ENCODE measurements at regions not wholly inside any gene's neighbourhood (a gene's known extent, or its start where the extent isn't known, plus 50 kb on each side); places are given as distances from the start of the nearest gene placed in this dataset.
"Not testable (repeated sequence)": the region's sequence is repeated elsewhere in the genome, so short reads cannot be mapped to it uniquely, and the experiment has no call there.

- DNase-seq (ENCODE audit: low read depth, low spot score), result no peak
These were observed 162.5 kb downstream of the SOX3 start for GRCh38 chrX:140342410-140342809.

DNA sequence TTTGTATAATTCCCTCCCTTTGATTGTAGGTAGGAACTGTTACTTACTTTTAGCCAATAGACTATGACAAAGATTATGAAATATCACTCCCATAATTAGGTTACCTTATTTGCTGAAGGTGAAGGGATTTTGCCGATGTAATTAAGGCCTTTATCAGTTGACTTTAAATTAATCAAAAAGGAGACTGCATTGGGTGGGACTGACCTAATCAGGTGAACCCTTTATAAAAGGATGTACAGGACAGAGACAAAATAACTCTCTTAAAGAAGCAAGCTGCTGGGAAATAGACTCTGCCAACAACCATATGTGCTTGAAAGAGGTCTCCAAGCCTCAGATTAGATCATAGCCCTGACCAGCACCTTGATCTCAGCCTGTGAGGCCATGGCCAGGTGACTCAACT is 167.6 kb downstream of the SOX3 start:
- no peak for DNase-seq (ENCODE audit: low read depth, low spot score)

DNA sequence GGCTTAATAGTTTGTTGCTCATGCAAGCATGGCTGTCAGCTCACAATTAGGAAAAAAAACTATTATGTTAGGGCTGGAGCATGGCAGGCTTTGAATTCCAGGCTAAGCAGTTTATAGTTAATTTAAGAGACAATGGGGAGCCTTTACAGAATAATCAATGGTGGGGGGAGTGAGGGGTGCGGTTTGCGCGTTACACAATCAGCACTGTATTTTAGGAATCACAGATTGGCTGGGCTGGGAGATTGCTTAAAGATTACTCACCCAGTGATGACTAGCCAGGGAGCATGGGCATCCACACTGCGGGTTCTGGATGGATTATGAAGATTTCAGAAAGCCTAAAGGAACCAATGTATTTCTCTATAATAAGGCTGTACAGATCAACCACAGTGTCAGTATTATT is 186.6 kb downstream of the SOX3 start:
- peak; percentile 81 for DNase-seq (ENCODE audit: low read depth, low spot score)

DNA sequence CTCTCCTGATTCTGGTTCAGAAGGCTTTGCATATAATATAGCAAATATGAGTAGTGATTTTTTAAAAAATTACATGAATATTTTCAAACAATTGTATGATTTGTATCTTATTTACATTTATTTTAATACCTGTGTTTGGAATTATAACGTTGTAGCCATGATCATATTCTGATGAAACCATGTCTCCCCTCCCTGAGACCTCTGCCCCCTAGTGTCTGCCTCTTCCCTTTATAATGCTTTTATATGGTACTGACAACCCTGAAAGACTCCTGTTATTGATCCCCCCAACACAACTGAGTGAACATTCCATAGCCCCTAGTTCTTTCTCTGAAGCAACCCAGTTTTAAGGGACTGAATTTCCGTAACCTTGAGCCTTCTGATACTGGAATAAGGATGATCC is 187.4 kb downstream of the SOX3 start:
- DNase-seq (ENCODE audit: low read depth, low spot score), result no peak

- peak; percentile 70 for DNase-seq (ENCODE audit: low read depth, low spot score)
These were observed 205.7 kb downstream of the SOX3 start for GRCh38 chrX:140298960-140299825.

DNA sequence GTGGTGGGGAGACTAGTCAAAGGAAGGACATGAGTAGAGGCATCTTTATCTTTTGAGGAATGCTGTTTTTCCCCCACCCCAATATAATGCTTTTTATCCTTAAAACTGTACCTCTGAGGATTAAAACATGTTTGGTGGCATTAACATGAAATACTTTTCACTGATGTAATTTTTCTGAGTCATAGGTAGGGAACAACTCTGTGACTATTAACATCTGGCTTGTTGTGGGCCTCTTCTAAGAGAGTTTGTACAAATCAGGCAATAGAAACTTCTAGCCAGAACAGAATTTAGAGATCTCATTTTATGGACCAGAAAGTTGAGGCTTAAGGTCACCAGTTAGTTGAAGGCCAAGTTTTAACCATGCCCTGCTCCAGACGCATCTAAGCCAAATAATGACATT is 207.6 kb downstream of the SOX3 start:
- no peak for DNase-seq (ENCODE audit: low read depth, low spot score)

- no peak for DNase-seq (ENCODE audit: low read depth, low spot score)
These were observed 211.9 kb downstream of the SOX3 start for GRCh38 chrX:140292961-140293360.

DNA sequence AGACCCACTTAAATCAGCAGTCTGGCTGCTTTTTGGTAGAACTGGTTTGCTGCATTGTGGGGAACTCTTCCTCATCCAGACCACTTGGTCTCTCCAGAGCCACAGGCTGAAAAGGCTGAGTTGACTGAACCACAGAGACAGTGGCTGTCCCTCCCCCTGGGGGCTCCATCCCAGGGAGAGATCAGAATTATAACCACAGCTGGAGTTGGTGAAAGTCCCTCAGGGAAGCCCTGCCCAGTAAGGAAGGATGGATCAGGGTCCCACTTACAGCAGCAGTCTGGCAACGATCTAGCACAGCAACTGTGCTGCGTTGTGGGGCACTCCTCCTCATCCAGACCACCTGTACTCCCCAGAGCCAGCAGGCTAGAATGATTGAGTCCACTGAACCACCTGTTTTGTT is 212.7 kb downstream of the SOX3 start:
- DNase-seq (ENCODE audit: low read depth, low spot score), result no peak

GRCh38 chrX:140274811-140275525 is 229.9 kb downstream of the SOX3 start:
- DNase-seq (ENCODE audit: low read depth, low spot score), result peak; percentile 86

DNA sequence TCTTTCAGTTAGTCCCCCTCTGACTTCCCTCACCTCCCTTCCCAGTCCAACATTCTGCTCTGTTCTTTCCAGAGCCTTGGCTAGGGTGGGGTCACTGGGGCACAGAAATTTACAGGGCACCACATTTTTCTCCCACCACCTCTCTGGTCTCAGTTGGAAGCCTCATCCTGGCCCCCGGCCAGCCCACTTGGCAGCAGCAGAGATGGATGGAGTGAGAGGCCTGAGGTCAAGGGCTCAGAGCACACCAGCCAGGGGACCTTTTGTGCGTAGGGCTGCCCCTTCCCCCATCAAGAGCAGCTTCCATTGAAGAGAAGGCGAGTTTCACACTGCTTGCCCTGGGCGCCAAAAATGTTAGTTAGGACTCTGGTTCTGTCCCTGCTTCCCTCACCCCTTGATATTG is 230.9 kb downstream of the SOX3 start:
- DNase-seq (ENCODE audit: low read depth, low spot score), result no peak

GRCh38 chrX:140250391-140250790 is 254.5 kb downstream of the SOX3 start:
- no peak for DNase-seq (ENCODE audit: low read depth, low spot score)

DNA sequence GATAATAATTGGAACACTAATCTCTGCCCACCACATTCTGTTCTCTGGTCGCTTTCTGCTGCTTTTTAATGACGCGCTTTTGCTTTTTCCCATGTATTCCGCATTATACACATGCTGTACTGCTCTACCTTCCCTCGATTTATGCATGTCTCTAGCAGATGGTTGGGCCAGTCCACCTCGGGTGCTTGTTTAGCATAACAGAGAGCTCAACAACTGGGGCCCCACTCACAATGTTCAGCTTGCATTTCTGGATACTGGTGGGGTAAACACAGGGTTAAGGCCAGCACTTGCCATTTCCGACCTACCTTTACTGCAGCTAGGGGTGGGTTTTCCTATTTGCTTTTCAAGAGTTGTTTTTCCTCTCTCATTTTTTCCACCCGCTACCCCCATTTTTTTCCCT is 255.8 kb downstream of the SOX3 start:
- no peak for DNase-seq (ENCODE audit: low read depth, low spot score)

- peak; percentile 49 for DNase-seq (ENCODE audit: low read depth, low spot score)
These were observed 263.9 kb upstream of the CXorf66 start for GRCh38 chrX:140229191-140229590.

DNA sequence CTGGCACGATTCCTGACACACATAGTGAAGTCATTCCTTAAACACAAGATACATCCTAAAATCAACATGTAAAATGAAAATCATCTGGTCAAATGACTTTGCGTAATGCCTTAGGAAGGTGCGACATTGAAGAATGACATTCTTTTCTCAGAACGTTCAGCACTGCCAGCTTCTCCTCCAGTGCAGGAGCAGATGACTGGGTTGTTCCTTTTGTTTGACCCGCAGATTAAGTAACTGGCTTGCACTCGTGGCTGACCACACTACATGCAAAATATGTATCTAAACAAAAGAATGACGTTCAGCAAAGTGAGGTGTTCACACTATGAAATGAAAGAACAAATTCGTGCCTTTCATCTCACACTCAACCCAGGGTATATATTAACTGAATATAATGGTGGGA is 260.7 kb upstream of the CXorf66 start:
- peak; percentile 52 for DNase-seq (ENCODE audit: low read depth, low spot score)

GRCh38 chrX:140215894-140216293 is 250.6 kb upstream of the CXorf66 start:
- DNase-seq (ENCODE audit: low read depth, low spot score), result not testable (repeated sequence)

- DNase-seq (ENCODE audit: low read depth, low spot score), result not testable (repeated sequence)
These were observed 249.2 kb upstream of the CXorf66 start for GRCh38 chrX:140214518-140214917.

GRCh38 chrX:140206657-140207056 is 241.3 kb upstream of the CXorf66 start:
- no peak for DNase-seq (ENCODE audit: low read depth, low spot score)

DNA sequence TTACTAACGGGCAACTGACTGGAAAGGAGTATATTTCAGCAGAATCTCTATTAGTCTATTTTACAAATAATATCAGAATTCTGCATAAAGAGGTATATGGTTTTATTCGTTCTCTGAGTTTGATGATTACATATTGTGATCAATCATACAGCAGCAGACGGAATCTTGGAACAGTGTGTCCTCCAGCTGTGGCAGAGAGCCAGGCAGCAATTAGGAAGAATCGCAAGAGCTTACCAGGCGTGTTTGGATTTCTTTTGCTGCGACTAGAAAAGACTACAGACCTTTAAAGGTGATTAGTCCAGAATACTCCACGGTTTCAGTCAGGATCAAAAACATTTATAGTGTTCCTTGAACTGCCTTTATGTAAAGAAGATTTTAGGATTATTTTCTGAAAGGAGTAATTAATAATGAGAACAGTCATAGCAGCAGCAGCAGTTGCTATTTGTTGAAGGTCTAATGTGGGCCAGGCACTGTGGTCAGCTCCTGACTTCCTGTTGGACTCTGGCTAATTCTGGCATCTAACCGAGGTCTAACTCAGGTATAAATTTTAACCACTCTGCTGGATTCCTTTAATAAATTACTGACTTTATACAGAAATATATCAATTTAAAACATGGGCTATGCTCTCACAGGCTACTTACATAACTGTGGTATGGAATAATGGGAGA is 225.3 kb upstream of the CXorf66 start:
- DNase-seq (ENCODE audit: low read depth, low spot score), result peak; percentile 38

DNA sequence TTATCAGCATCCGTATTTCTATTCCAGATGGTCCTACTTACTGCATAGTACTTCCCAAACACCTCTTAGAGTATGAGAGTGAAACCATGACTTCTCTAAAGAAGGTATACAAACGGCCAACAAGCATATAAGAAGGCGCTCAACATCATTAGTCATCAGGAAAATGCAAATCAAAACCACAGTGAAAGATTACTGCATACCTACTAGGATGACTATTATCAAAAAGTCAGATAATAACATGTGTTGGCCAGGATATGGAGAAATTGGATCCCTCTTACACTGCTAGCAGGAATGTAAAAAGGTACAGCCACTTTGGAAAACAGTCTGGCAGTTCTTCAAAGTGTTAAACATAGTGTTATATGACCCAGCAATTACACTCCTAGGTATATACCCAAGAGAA is 215.3 kb upstream of the CXorf66 start:
- DNase-seq (ENCODE audit: low read depth, low spot score), result peak; percentile 83

DNA sequence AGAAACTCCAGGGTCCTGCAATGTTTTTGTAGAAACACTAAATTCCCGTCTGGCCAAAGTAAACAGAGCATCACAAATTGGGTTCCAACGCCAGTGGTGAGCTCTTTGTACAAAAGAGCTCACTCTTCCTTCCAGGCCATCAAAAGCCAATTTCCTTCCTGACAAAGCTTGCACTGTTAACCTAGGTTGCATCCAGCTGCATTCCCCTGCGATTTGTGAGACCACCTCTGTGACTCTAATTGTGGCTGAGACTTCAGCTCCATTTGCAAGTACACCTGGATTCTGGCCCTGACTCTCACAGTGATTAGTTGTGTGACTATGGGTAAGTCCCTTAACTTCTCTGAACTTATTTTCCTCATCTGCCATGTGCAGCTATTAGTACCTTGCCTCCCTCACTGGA is 212.5 kb upstream of the CXorf66 start:
- peak; percentile 58 for DNase-seq (ENCODE audit: low read depth, low spot score)

GRCh38 chrX:140172401-140172800 is 207.1 kb upstream of the CXorf66 start:
- no peak for DNase-seq (ENCODE audit: low read depth, low spot score)

- DNase-seq (ENCODE audit: low read depth, low spot score), result no peak
These were observed 202.2 kb upstream of the CXorf66 start for GRCh38 chrX:140167551-140167950.
